ENCODE measurements at regions not wholly inside any gene's neighbourhood (a gene's known extent, or its start where the extent isn't known, plus 50 kb on each side); places are given as distances from the start of the nearest gene placed in this dataset.

GRCh38 chr4:100811046-100811445 is 293.2 kb upstream of the EMCN start:
- TF ChIP-seq CTCF (IDR thresholded peaks at IDR 0.05; ENCODE audit: borderline replicate concordance, extremely low read depth, low read length, poor library complexity, severe bottlenecking) (no peak), EZH2 (IDR thresholded peaks at IDR 0.05; ENCODE audit: borderline replicate concordance, low read depth, low read length, severe bottlenecking) (no peak)
